GM23338 (cell line): ENCODE measurements at regions not wholly inside any gene's neighbourhood (a gene's known extent, or its start where the extent isn't known, plus 50 kb on each side); places are given as distances from the start of the nearest gene placed in this dataset.

Experiments used
- ATAC-seq: fragments of 200-7000 bp; cut with Tn5 transposase; 3 replicates; pipeline ENCODE4 v1.9.1; 2020
- DNase-seq: peaks from one replicate; pipeline ENCODE4 v3.0.0-alpha.2; 2015; ENCODE audit warnings: low spot score
- H2AFZ ChIP-seq: fragments of 200-600 bp; sonication (generic); 2 replicates; pipeline ENCODE4 v1.8.0; 2016; ENCODE audit warnings: antibody characterized with exemption, mild to moderate bottlenecking, moderate library complexity
- H3F3A ChIP-seq: fragments of 200-600 bp; sonication (generic); replicated peaks from 2 replicates; pipeline ENCODE4 v1.8.0; 2017; ENCODE audit warnings: antibody characterized with exemption, mixed run types, low read depth
- H3K27ac ChIP-seq: fragments of 200-600 bp; sonication (generic); 2 replicates; pipeline ENCODE4 v1.6.1; 2016; ENCODE audit warnings: low read depth
- H3K27me3 ChIP-seq: fragments of 200-600 bp; sonication (generic); 2 replicates; pipeline ENCODE4 v1.8.0; 2016; ENCODE audit warnings: mild to moderate bottlenecking, mixed run types, moderate library complexity; ENCODE audit not compliant: insufficient read depth
- H3K36me3 ChIP-seq: fragments of 200-600 bp; sonication (generic); 2 replicates; pipeline ENCODE4 v1.8.0; 2016; ENCODE audit warnings: mild to moderate bottlenecking; ENCODE audit not compliant: insufficient read depth
- H3K4me1 ChIP-seq: fragments of 200-600 bp; sonication (generic); 2 replicates; pipeline ENCODE4 v1.8.0; 2016; ENCODE audit warnings: mild to moderate bottlenecking, moderate library complexity; ENCODE audit not compliant: insufficient read depth
- H3K4me2 ChIP-seq: fragments of 200-600 bp; sonication (generic); 2 replicates; pipeline ENCODE4 v1.7.1; 2017; ENCODE audit warnings: mixed run types
- H3K4me3 ChIP-seq: fragments of 200-600 bp; sonication (generic); 2 replicates; pipeline ENCODE4 v1.6.1; 2016; ENCODE audit warnings: mixed run types
- H3K79me2 ChIP-seq: fragments of 200-600 bp; sonication (generic); replicated peaks from 2 replicates; pipeline ENCODE4 v1.8.0; 2017; ENCODE audit warnings: mild to moderate bottlenecking; ENCODE audit not compliant: insufficient read depth
- H3K9me2 ChIP-seq: fragments of 200-600 bp; sonication (generic); 2 replicates; pipeline ENCODE4 v1.8.0; 2017; ENCODE audit not compliant: insufficient read depth
- H4K20me1 ChIP-seq: fragments of 200-600 bp; sonication (generic); replicated peaks from 2 replicates; pipeline ENCODE4 v1.8.0; 2017; ENCODE audit warnings: mild to moderate bottlenecking; ENCODE audit not compliant: insufficient read depth
- H3K27ac Mint-ChIP-seq: 2 replicates; pipeline ENCODE4 v1.8.0; 2020; ENCODE audit warnings: inconsistent platforms, mild to moderate bottlenecking, moderate library complexity, mixed read lengths
- H3K27me3 Mint-ChIP-seq: 3 replicates; pipeline ENCODE4 v1.8.0; 2022; ENCODE audit warnings: low read depth, mild to moderate bottlenecking, moderate library complexity, mixed read lengths, inconsistent platforms; ENCODE audit not compliant: insufficient read depth, poor library complexity
- H3K36me3 Mint-ChIP-seq: 3 replicates; pipeline ENCODE4 v1.8.0; 2021; ENCODE audit warnings: low read depth, mild to moderate bottlenecking, inconsistent platforms, moderate library complexity, mixed read lengths
- H3K4me1 Mint-ChIP-seq: 3 replicates; pipeline ENCODE4 v1.8.0; 2020; ENCODE audit warnings: mild to moderate bottlenecking, inconsistent platforms, mixed read lengths
- H3K4me3 Mint-ChIP-seq: 3 replicates; pipeline ENCODE4 v1.8.0; 2021; ENCODE audit warnings: moderate library complexity, mild to moderate bottlenecking, inconsistent platforms, mixed read lengths
- H3K9me3 Mint-ChIP-seq: 3 replicates; pipeline ENCODE4 v1.8.0; 2020; ENCODE audit warnings: moderate library complexity, mild to moderate bottlenecking, inconsistent platforms, mixed read lengths
- CREB1 ChIP-seq: fragments of 250-450 bp; sonication (Bioruptor Pico); IDR thresholded peaks from 2 replicates; pipeline ENCODE4 v1.5.0; 2020; ENCODE audit warnings: low read depth, mild to moderate bottlenecking, moderate library complexity
- CTCF ChIP-seq, 2 experiments: fragments of 200-600 bp in 1 of 2; sonication (generic) in 1 of 2; conservative IDR thresholded peaks; 2 replicates each; pipeline versions ENCODE4 v1.5.1 to v1.6.1; 2016 to 2017; ENCODE audit warnings: antibody characterized with exemption in 2 of 2, low read depth in 2 of 2, mild to moderate bottlenecking in 2 of 2, moderate library complexity in 1 of 2
- EZH2 ChIP-seq: fragments of 200-600 bp; sonication (generic); IDR thresholded peaks from one replicate; pipeline ENCODE4 v1.8.0; 2017; ENCODE audit warnings: antibody characterized with exemption, mild to moderate bottlenecking, low read depth; ENCODE audit not compliant: unreplicated experiment
- EZH2phosphoT487 ChIP-seq: fragments of 200-600 bp; sonication (generic); IDR thresholded peaks from one replicate; pipeline ENCODE4 v1.8.1; 2018; ENCODE audit warnings: antibody characterized with exemption; ENCODE audit not compliant: unreplicated experiment
- JUNB ChIP-seq: IDR thresholded peaks from one replicate; pipeline ENCODE4 v1.6.1; 2016; ENCODE audit warnings: antibody characterized with exemption; ENCODE audit not compliant: unreplicated experiment
- NANOG ChIP-seq: IDR thresholded peaks from 2 replicates; pipeline ENCODE4 v1.6.1; 2016; ENCODE audit warnings: antibody characterized with exemption, borderline replicate concordance
- POLR2AphosphoS5 ChIP-seq: IDR thresholded peaks from 2 replicates; pipeline ENCODE4 v1.6.1; 2016; ENCODE audit warnings: antibody characterized with exemption, low read depth
- STAT1 ChIP-seq: IDR thresholded peaks from one replicate; pipeline ENCODE4 v1.6.1; 2016; ENCODE audit warnings: antibody characterized with exemption; ENCODE audit not compliant: unreplicated experiment
- ZNF114 ChIP-seq: fragments of 250-450 bp; sonication (Bioruptor Pico); IDR thresholded peaks from 2 replicates; pipeline ENCODE4 v1.5.0; 2020; ENCODE audit warnings: mild to moderate bottlenecking, moderate library complexity
- ZNF331 ChIP-seq: fragments of 250-450 bp; sonication (Bioruptor Pico); IDR thresholded peaks from 2 replicates; pipeline ENCODE4 v1.5.0; 2020; ENCODE audit warnings: low read depth, mild to moderate bottlenecking, moderate library complexity
- ZNF462 ChIP-seq: fragments of 250-450 bp; sonication (Bioruptor Pico); IDR thresholded peaks from 2 replicates; pipeline ENCODE4 v1.5.0; 2020; ENCODE audit warnings: mild to moderate bottlenecking, moderate library complexity
- TF ChIP-seq, protein P1 (sequence below): IDR thresholded peaks from one replicate; pipeline ENCODE4 v1.6.1; 2018; ENCODE audit warnings: antibody characterized with exemption; ENCODE audit not compliant: unreplicated experiment

DNA sequence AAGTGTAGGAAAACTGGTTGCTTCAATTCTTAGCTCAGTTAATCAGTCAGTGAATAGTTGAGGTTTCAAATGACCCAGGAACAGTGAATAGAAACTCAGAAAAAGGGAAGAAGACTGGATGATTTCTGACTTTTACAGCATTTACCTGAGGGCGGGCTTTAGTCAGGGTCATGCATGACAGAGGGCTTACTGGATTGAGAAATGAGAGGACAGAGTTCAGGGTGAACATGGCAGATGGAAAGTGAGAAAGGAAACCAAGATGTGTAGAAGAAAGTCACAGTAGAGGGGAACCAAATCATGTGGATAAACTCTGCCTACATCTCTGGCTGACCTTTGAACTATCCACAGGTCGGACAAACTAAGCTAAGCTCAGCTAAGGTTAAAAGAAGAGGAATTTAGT, 596.0 kb downstream of the SEMA5A start:
- H3F3A ChIP-seq, result no peaks in the 10 kb centered on the region
- no peak for ATAC-seq

GRCh38 chr5:8952147-8952546, 593.7 kb downstream of the SEMA5A start:
- H3K4me1 ChIP-seq, result no peaks in the 10 kb centered on the region
- no peak overlapping the region for H3K4me3 ChIP-seq
- H3K27ac ChIP-seq, result no peak overlapping the region
- H3K79me2 ChIP-seq, result no peaks in the 10 kb centered on the region
- Mint-ChIP-seq H3K27me3 (no peaks in the 10 kb centered on the region), H3K27ac (no peak overlapping the region), H3K4me1 (no peaks in the 10 kb centered on the region), H3K4me3 (no peak overlapping the region), H3K9me3 (no peaks in the 10 kb centered on the region), H3K36me3 (no peaks in the 10 kb centered on the region)
- no peak overlapping the region for H3K4me2 ChIP-seq
- H4K20me1 ChIP-seq, result no peaks in the 10 kb centered on the region
- DNase-seq, result no peak
- no peaks in the 10 kb centered on the region for H3K27me3 ChIP-seq
- no peaks in the 10 kb centered on the region for H3K36me3 ChIP-seq
- ATAC-seq, result no peak
- no peaks in the 10 kb centered on the region for H3F3A ChIP-seq
- H3K9me2 ChIP-seq, result no peaks in the 10 kb centered on the region
- H2AFZ ChIP-seq, result no peak overlapping the region
- TF ChIP-seq NANOG, result no peak
- TF ChIP-seq JUNB, result no peak
- TF ChIP-seq, protein P1, sequence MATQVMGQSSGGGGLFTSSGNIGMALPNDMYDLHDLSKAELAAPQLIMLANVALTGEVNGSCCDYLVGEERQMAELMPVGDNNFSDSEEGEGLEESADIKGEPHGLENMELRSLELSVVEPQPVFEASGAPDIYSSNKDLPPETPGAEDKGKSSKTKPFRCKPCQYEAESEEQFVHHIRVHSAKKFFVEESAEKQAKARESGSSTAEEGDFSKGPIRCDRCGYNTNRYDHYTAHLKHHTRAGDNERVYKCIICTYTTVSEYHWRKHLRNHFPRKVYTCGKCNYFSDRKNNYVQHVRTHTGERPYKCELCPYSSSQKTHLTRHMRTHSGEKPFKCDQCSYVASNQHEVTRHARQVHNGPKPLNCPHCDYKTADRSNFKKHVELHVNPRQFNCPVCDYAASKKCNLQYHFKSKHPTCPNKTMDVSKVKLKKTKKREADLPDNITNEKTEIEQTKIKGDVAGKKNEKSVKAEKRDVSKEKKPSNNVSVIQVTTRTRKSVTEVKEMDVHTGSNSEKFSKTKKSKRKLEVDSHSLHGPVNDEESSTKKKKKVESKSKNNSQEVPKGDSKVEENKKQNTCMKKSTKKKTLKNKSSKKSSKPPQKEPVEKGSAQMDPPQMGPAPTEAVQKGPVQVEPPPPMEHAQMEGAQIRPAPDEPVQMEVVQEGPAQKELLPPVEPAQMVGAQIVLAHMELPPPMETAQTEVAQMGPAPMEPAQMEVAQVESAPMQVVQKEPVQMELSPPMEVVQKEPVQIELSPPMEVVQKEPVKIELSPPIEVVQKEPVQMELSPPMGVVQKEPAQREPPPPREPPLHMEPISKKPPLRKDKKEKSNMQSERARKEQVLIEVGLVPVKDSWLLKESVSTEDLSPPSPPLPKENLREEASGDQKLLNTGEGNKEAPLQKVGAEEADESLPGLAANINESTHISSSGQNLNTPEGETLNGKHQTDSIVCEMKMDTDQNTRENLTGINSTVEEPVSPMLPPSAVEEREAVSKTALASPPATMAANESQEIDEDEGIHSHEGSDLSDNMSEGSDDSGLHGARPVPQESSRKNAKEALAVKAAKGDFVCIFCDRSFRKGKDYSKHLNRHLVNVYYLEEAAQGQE, result no peak
- TF ChIP-seq EZH2, result no peak
- TF ChIP-seq STAT1, result no peak
- no peak for TF ChIP-seq EZH2phosphoT487
- TF ChIP-seq POLR2AphosphoS5, result no peak
- TF ChIP-seq ZNF114, result no peak
- TF ChIP-seq ZNF462, result no peak
- no peak for TF ChIP-seq CTCF (conservative IDR thresholded peaks at IDR 0.05; ENCODE audit: low read depth in 2 of 2)
- no peak for TF ChIP-seq CREB1 (CRISPR knock-in tag)

More for the DNA sequence above, 596.0 kb downstream of the SEMA5A start:
- H3K36me3 ChIP-seq, result no peaks in the 10 kb centered on the region
- Mint-ChIP-seq H3K4me1 (no peaks in the 10 kb centered on the region), H3K4me3 (no peak overlapping the region), H3K27me3 (no peaks in the 10 kb centered on the region), H3K36me3 (no peaks in the 10 kb centered on the region), H3K9me3 (no peaks in the 10 kb centered on the region), H3K27ac (no peak overlapping the region)
- H3K9me2 ChIP-seq, result no peaks in the 10 kb centered on the region
- no peak overlapping the region for H2AFZ ChIP-seq
- no peaks in the 10 kb centered on the region for H3K79me2 ChIP-seq
- H3K27ac ChIP-seq, result no peak overlapping the region
- H3K4me3 ChIP-seq, result no peak overlapping the region
- no peaks in the 10 kb centered on the region for H3K4me1 ChIP-seq
- no peaks in the 10 kb centered on the region for H3K27me3 ChIP-seq
- no peak overlapping the region for H3K4me2 ChIP-seq
- no peak for TF ChIP-seq ZNF331 (CRISPR knock-in tag)
- no peaks in the 10 kb centered on the region for H4K20me1 ChIP-seq
- no peak for DNase-seq
